Endothelial cell of umbilical vein (primary cell): ENCODE measurements at regions not wholly inside any gene's neighbourhood (a gene's known extent, or its start where the extent isn't known, plus 50 kb on each side); places are given as distances from the start of the nearest gene placed in this dataset.

Experiments
- BruUV-seq: library from RNA; stranded (reverse); fragments of 400-500 nt; replicated peaks from 2 replicates; lab custom pipeline; 2021; lab: Mats Ljungman, UMichigan
- CTCF ChIA-PET: fragments of 300-600, 350-600 bp; sonication (Branson Sonifier 250); formaldehyde crosslinking; loops from one replicate; lab custom pipeline; 2021; ENCODE audit warnings: antibody characterized with exemption, inconsistent platforms; lab: Charles Lee
- POLR2A ChIA-PET: fragments of 300-600, 350-600 bp; sonication (Branson Sonifier 250); formaldehyde crosslinking; loops from one replicate; lab custom pipeline; 2021; ENCODE audit warnings: antibody characterized with exemption, inconsistent platforms; lab: Charles Lee
- DNase-seq: peaks from one replicate; pipeline ENCODE4 v3.0.0-alpha.2; 2011; ENCODE audit warnings: low read depth, low spot score
- FAIRE-seq: peaks from 2 replicates; lab custom pipeline; 2011; peaks lifted over from hg19 to GRCh38; lab: Jason Lieb, UNC
- H2AFZ ChIP-seq: 2 replicates; pipeline ENCODE4 v1.6.0; 2012; ENCODE audit warnings: low read depth, low read length, control low read depth, inconsistent platforms
- H3K27ac ChIP-seq: 2 replicates; pipeline ENCODE4 v1.5.1; 2011; ENCODE audit warnings: low read depth, mild to moderate bottlenecking, control low read depth, low read length, moderate library complexity; ENCODE audit not compliant: insufficient read depth
- H3K27me3 ChIP-seq, 2 experiments: 2 replicates each; pipeline versions ENCODE4 v1.6.0 to v1.6.1; 2011; ENCODE audit warnings: low read length in 2 of 2, mixed read lengths in 1 of 2; ENCODE audit not compliant: control insufficient read depth in 2 of 2, insufficient read depth in 2 of 2
- H3K36me3 ChIP-seq, 2 experiments: 2 replicates in 1 of 2; 3 replicates in 1 of 2; pipeline ENCODE4 v1.5.1; 2011; ENCODE audit warnings: low read length in 2 of 2, mild to moderate bottlenecking in 1 of 2, moderate library complexity in 1 of 2; ENCODE audit not compliant: control insufficient read depth in 2 of 2, insufficient read depth in 2 of 2; ENCODE audit errors: extremely low read depth in 1 of 2
- H3K4me1 ChIP-seq: 3 replicates; pipeline ENCODE4 v1.5.1; 2011; ENCODE audit warnings: mild to moderate bottlenecking, low read length; ENCODE audit not compliant: control insufficient read depth, insufficient read depth; ENCODE audit errors: extremely low read depth
- H3K4me2 ChIP-seq: 2 replicates; pipeline ENCODE4 v1.6.1; 2011; ENCODE audit warnings: low read length, control low read depth, mixed read lengths; ENCODE audit not compliant: insufficient read depth
- H3K4me3 ChIP-seq, 3 experiments: fragments of 200-600 bp in 1 of 3; sonication (generic), shearing (Covaris generic) in 1 of 3; replicated peaks in 1 of 3; 2 replicates each; pipeline ENCODE4 v1.5.1; 2011 to 2016; ENCODE audit warnings: control low read depth in 3 of 3, low read length in 3 of 3, mild to moderate bottlenecking in 2 of 3, inconsistent platforms in 1 of 3, low read depth in 1 of 3, moderate library complexity in 1 of 3; ENCODE audit not compliant: insufficient read depth in 1 of 3
- H3K79me2 ChIP-seq: 2 replicates; pipeline ENCODE4 v1.6.0; 2012; ENCODE audit warnings: low read length, inconsistent platforms; ENCODE audit not compliant: control insufficient read depth, insufficient read depth
- H3K9ac ChIP-seq: replicated peaks from 2 replicates; pipeline ENCODE3; 2011; ENCODE audit warnings: low read length, control low read depth; ENCODE audit not compliant: insufficient read depth; ENCODE audit errors: extremely low read depth
- H3K9me1 ChIP-seq: replicated peaks from 3 replicates; pipeline ENCODE4 v1.6.0; 2011; ENCODE audit warnings: mild to moderate bottlenecking, low read length; ENCODE audit not compliant: control insufficient read depth, insufficient read depth; ENCODE audit errors: extremely low read depth
- H3K9me3 ChIP-seq: replicated peaks from 2 replicates; pipeline ENCODE4 v1.5.1; 2012; ENCODE audit warnings: low read length, inconsistent platforms; ENCODE audit not compliant: control insufficient read depth, insufficient read depth
- H4K20me1 ChIP-seq: replicated peaks from 2 replicates; pipeline ENCODE3; 2011; ENCODE audit warnings: mild to moderate bottlenecking, low read length; ENCODE audit not compliant: control insufficient read depth, insufficient read depth; ENCODE audit errors: extremely low read depth
- EZH2 ChIP-seq: IDR thresholded peaks from 2 replicates; pipeline ENCODE4 v1.6.1; 2012; ENCODE audit warnings: borderline replicate concordance, low read depth, mild to moderate bottlenecking, moderate library complexity, low read length, inconsistent platforms; ENCODE audit not compliant: severe bottlenecking
- FOS ChIP-seq: IDR thresholded peaks from 2 replicates; pipeline ENCODE4 v1.6.1; 2011; ENCODE audit warnings: mild to moderate bottlenecking, low read length, moderate library complexity, borderline replicate concordance; ENCODE audit not compliant: insufficient read depth
- GATA2 ChIP-seq: IDR thresholded peaks from 2 replicates; pipeline ENCODE4 v1.7.0; 2011; ENCODE audit warnings: low read depth, mild to moderate bottlenecking, moderate library complexity, mixed read lengths, low read length; ENCODE audit not compliant: insufficient read length, insufficient read depth
- JUN ChIP-seq: IDR thresholded peaks from 2 replicates; pipeline ENCODE4 v1.6.1; 2011; ENCODE audit warnings: borderline replicate concordance, low read depth; ENCODE audit not compliant: insufficient read length, insufficient read depth
- MYC ChIP-seq: IDR thresholded peaks from one replicate; pipeline ENCODE4 v1.6.1; 2011; ENCODE audit warnings: mild to moderate bottlenecking, low read depth, low read length
- POLR2A ChIP-seq: IDR thresholded peaks from 2 replicates; pipeline ENCODE4 v1.6.1; 2012; ENCODE audit warnings: low read depth, mild to moderate bottlenecking, control low read depth, low read length
- POLR2AphosphoS5 ChIP-seq: IDR thresholded peaks from 2 replicates; pipeline ENCODE4 v1.6.1; 2012; ENCODE audit warnings: low read depth, mild to moderate bottlenecking, control low read depth, low read length, moderate library complexity; ENCODE audit not compliant: insufficient read depth
- dilution Hi-C: fragments of 300-500 bp; cut with MboI; formaldehyde crosslinking; loops from one replicate; pipeline ENCODE4 v1.15.0; 2019; ENCODE audit warnings: low sequenced_read_pairs; ENCODE audit not compliant: extremely low pct_ligation_motif_present
- intact Hi-C: fragments of 100-400 bp; cut with micrococcal nuclease; formaldehyde crosslinking; loops from one replicate; pipeline ENCODE4 v1.10.0; 2022
- TF ChIP-seq, protein P1 (sequence below), 2 donors: IDR thresholded peaks; 1 replicate in 1 of 2; 2 replicates in 1 of 2; pipeline ENCODE4 v1.5.1; 2011; ENCODE audit warnings: low read length in 2 of 2, mild to moderate bottlenecking in 2 of 2, moderate library complexity in 2 of 2, control low read depth in 1 of 2, inconsistent platforms in 1 of 2, low read depth in 1 of 2; ENCODE audit not compliant: insufficient read depth in 1 of 2; ENCODE audit errors: extremely low read depth in 1 of 2

DNA sequence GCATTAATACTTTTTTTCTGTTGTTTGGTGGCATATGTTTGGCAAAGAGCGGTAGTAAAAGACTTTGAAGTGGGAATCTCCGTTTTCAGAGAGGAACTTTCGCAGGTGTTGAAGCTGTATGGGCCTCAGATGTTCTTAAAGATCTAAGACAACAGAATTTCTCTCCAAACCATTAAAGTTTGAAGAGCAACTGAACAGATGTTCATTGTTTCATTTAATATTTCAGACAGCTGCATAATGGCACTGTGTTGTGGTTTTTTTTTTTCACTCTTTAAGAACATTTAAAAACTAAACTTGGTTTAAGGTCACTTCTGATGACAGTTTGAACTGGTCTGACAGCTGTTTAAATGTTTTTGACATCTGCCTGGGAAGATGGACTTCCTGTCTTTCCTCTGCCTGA, 882.7 kb upstream of the PCDH10 start:
- H3K9me1 ChIP-seq = no peaks in the 10 kb centered on the region
- H3K79me2 ChIP-seq = no peaks in the 10 kb centered on the region
- H3K9me3 ChIP-seq = no peaks in the 10 kb centered on the region
- TF ChIP-seq JUN = no peak
- TF ChIP-seq EZH2 = no peak
- TF ChIP-seq GATA2 = no peak
- no peak for TF ChIP-seq FOS
- no peak for TF ChIP-seq POLR2A
- H3K36me3 ChIP-seq = no peaks in the 10 kb centered on the region
- no peak overlapping the region for H3K9ac ChIP-seq
- intact Hi-C loops = no loop called here
- H4K20me1 ChIP-seq = no peaks in the 10 kb centered on the region
- no TSS peak for BruUV-seq
- dilution Hi-C loops = no loop called here
- no peak overlapping the region for H2AFZ ChIP-seq
- H3K27ac ChIP-seq = no peak overlapping the region
- POLR2A ChIA-PET = no interaction called here
- DNase-seq (no peak), FAIRE-seq (no peak)
- H3K4me1 ChIP-seq = no peaks in the 10 kb centered on the region
- CTCF ChIA-PET = no interaction called here
- H3K4me2 ChIP-seq = no peak overlapping the region
- no peak overlapping the region for H3K4me3 ChIP-seq
- no peaks in the 10 kb centered on the region for H3K27me3 ChIP-seq

DNA sequence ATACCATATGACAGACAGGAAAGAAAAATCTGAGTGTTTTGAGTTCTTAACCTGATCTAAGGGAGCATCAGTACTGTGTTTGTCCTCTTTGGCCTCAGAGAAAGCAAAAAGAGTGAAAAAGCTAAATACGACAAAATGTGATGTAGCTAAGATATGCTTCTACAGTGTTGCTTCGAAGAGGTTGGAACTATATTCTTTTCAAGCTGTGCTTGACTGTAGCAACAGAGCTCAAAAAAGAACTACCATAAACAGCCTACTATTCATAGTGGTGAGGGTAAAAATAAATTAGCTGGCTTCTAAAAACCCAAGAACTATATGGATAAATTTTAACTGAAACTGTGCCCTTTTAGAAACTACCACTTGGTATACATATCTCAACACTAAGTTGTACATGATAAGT, 881.8 kb upstream of the PCDH10 start:
- intact Hi-C loops (no loop called here), dilution Hi-C loops (no loop called here)
- FAIRE-seq (no peak), DNase-seq (no peak)
- no TSS peak for BruUV-seq
- Histone ChIP-seq H3K9me1 (no peaks in the 10 kb centered on the region), H3K4me1 (no peaks in the 10 kb centered on the region), H3K9me3 (no peaks in the 10 kb centered on the region), H3K79me2 (no peaks in the 10 kb centered on the region), H3K4me3 (no peak overlapping the region), H3K36me3 (no peaks in the 10 kb centered on the region), H4K20me1 (no peaks in the 10 kb centered on the region), H3K27me3 (no peaks in the 10 kb centered on the region), H3K9ac (no peak overlapping the region), H3K4me2 (no peak overlapping the region), H2AFZ (no peak overlapping the region), H3K27ac (no peak overlapping the region)
- TF ChIP-seq POLR2A (no peak), GATA2 (no peak), FOS (no peak), MYC (no peak), POLR2AphosphoS5 (no peak)
- TF ChIP-seq, protein P1, sequence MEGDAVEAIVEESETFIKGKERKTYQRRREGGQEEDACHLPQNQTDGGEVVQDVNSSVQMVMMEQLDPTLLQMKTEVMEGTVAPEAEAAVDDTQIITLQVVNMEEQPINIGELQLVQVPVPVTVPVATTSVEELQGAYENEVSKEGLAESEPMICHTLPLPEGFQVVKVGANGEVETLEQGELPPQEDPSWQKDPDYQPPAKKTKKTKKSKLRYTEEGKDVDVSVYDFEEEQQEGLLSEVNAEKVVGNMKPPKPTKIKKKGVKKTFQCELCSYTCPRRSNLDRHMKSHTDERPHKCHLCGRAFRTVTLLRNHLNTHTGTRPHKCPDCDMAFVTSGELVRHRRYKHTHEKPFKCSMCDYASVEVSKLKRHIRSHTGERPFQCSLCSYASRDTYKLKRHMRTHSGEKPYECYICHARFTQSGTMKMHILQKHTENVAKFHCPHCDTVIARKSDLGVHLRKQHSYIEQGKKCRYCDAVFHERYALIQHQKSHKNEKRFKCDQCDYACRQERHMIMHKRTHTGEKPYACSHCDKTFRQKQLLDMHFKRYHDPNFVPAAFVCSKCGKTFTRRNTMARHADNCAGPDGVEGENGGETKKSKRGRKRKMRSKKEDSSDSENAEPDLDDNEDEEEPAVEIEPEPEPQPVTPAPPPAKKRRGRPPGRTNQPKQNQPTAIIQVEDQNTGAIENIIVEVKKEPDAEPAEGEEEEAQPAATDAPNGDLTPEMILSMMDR (IDR thresholded peaks at IDR 0.05; ENCODE audit: extremely low read depth in 1 of 2, insufficient read depth in 1 of 2, low read depth in 1 of 2, low read length in 2 of 2) = no peak
- CTCF ChIA-PET = interaction anchor here (1.1 kb wide), 1 partner anchor 14 kb away, joined by 3 read pairs; no protein-coding TSS in a partner anchor
- POLR2A ChIA-PET = no interaction called here
